ENCODE measurements at regions not wholly inside any gene's neighbourhood (a gene's known extent, or its start where the extent isn't known, plus 50 kb on each side); places are given as distances from the start of the nearest gene placed in this dataset.

DNA sequence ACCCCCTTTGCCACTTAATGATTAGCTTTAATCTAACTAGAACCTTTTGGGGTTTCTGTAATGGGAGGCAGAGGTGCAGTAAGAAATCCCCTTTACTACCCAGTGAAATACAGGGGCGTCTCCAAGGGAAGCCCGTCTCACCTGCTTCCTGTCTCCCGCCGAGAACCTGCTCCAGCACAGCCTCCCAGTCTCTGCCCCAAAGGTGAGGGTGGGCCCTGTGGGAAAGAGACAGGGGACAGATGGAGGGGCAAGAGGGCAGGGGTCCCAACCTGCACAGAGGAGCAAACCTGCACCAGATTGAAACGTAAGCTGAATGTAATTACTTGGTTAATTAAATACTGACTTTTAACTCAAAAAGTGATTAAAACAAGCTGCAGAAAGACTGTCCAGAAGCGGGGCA, 474.2 kb upstream of the SULF2 start:
- no peak for ATAC-seq
- no peak for TF ChIP-seq ZNF70 (CRISPR knock-in tag; IDR thresholded peaks at IDR 0.05)

DNA sequence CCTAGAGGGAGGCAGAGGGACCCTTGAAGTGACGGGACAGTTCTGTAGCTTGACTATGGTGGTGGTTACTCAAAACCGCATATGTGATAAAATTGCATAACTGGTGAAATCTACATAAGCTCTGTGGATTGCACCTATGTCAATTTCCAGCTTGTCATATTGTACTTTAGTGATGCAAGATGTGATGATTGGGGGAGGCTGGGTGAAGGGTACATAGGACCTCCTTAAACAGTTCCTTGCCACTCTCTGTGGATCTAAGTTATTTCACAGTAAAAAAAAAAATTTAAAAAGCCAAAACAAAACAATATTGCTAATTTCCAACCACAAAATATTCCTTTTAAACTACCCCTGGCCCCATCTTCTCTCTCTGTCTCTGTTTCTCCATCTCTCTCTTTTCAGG, 472.6 kb upstream of the SULF2 start:
- ATAC-seq = no peak
- TF ChIP-seq ZNF70 (CRISPR knock-in tag; IDR thresholded peaks at IDR 0.05) = no peak
- no peak for TF ChIP-seq ZFP3 (CRISPR knock-in tag; IDR thresholded peaks at IDR 0.05)
- TF ChIP-seq ZFP30 (CRISPR knock-in tag; IDR thresholded peaks at IDR 0.05) = no peak
- TF ChIP-seq ISL1 (CRISPR knock-in tag; IDR thresholded peaks at IDR 0.05) = no peak
- no peak for TF ChIP-seq ZNF8 (CRISPR knock-in tag; IDR thresholded peaks at IDR 0.05)
- TF ChIP-seq OSR1 (CRISPR knock-in tag; IDR thresholded peaks at IDR 0.05) = no peak
- TF ChIP-seq ESRRG (CRISPR knock-in tag; IDR thresholded peaks at IDR 0.05) = no peak
- TF ChIP-seq GLIS3 (CRISPR knock-in tag; IDR thresholded peaks at IDR 0.05) = no peak
- no peak for TF ChIP-seq SNAI2 (CRISPR knock-in tag; IDR thresholded peaks at IDR 0.05)
- TF ChIP-seq, protein P1, sequence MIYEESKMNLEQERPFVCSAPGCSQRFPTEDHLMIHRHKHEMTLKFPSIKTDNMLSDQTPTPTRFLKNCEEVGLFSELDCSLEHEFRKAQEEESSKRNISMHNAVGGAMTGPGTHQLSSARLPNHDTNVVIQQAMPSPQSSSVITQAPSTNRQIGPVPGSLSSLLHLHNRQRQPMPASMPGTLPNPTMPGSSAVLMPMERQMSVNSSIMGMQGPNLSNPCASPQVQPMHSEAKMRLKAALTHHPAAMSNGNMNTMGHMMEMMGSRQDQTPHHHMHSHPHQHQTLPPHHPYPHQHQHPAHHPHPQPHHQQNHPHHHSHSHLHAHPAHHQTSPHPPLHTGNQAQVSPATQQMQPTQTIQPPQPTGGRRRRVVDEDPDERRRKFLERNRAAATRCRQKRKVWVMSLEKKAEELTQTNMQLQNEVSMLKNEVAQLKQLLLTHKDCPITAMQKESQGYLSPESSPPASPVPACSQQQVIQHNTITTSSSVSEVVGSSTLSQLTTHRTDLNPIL (CRISPR knock-in tag; IDR thresholded peaks at IDR 0.05; ENCODE audit: low read depth) = no peak
- no peak for TF ChIP-seq RARB (CRISPR knock-in tag; IDR thresholded peaks at IDR 0.05)
- TF ChIP-seq TOX (CRISPR knock-in tag; IDR thresholded peaks at IDR 0.05; ENCODE audit: borderline replicate concordance) = no peak
- TF ChIP-seq, protein P2, sequence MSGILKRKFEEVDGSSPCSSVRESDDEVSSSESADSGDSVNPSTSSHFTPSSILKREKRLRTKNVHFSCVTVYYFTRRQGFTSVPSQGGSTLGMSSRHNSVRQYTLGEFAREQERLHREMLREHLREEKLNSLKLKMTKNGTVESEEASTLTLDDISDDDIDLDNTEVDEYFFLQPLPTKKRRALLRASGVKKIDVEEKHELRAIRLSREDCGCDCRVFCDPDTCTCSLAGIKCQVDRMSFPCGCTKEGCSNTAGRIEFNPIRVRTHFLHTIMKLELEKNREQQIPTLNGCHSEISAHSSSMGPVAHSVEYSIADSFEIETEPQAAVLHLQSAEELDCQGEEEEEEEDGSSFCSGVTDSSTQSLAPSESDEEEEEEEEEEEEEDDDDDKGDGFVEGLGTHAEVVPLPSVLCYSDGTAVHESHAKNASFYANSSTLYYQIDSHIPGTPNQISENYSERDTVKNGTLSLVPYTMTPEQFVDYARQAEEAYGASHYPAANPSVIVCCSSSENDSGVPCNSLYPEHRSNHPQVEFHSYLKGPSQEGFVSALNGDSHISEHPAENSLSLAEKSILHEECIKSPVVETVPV (CRISPR knock-in tag; IDR thresholded peaks at IDR 0.05) = no peak
- no peak for TF ChIP-seq ZNF565 (CRISPR knock-in tag; conservative IDR thresholded peaks at IDR 0.05; ENCODE audit: low read depth)

DNA sequence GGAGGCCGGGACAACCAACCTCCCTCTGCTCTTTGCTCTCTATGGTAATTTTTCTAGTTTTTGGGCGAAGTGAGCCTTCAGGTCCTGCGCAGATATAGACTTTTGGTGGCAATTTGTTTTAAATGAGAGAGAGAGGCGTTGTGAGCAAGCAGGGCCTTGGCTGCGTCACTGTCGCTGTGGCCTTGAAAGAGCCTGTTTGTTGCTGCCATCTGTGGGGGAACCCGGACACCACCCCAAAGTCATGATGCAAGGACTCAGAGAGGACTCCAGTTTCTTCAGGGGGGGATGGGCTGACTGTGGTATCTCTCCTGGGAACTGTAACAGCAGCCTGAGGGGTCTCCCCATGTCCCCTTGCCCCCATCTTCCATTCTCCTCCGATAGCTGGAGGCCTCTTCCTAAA, 462.7 kb upstream of the SULF2 start:
- TF ChIP-seq OSR1 (CRISPR knock-in tag; IDR thresholded peaks at IDR 0.05) (no peak), ZFP3 (CRISPR knock-in tag; IDR thresholded peaks at IDR 0.05) (no peak), ARNTL (CRISPR knock-in tag; IDR thresholded peaks at IDR 0.05; ENCODE audit: borderline replicate concordance, low read depth) (no peak), ZC3H10 (CRISPR knock-in tag; IDR thresholded peaks at IDR 0.05) (no peak), BACH2 (CRISPR knock-in tag; IDR thresholded peaks at IDR 0.05; ENCODE audit: borderline replicate concordance) (no peak), ZNF565 (CRISPR knock-in tag; conservative IDR thresholded peaks at IDR 0.05; ENCODE audit: low read depth) (no peak)
- TF ChIP-seq, protein P2 (CRISPR knock-in tag; IDR thresholded peaks at IDR 0.05) = no peak
- TF ChIP-seq, protein P3, sequence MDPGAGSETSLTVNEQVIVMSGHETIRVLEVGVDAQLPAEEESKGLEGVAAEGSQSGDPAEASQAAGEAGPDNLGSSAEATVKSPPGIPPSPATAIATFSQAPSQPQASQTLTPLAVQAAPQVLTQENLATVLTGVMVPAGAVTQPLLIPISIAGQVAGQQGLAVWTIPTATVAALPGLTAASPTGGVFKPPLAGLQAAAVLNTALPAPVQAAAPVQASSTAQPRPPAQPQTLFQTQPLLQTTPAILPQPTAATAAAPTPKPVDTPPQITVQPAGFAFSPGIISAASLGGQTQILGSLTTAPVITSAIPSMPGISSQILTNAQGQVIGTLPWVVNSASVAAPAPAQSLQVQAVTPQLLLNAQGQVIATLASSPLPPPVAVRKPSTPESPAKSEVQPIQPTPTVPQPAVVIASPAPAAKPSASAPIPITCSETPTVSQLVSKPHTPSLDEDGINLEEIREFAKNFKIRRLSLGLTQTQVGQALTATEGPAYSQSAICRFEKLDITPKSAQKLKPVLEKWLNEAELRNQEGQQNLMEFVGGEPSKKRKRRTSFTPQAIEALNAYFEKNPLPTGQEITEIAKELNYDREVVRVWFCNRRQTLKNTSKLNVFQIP (CRISPR knock-in tag; IDR thresholded peaks at IDR 0.05; ENCODE audit: borderline replicate concordance, low read depth) = no peak
- TF ChIP-seq, protein P1 (CRISPR knock-in tag; IDR thresholded peaks at IDR 0.05; ENCODE audit: low read depth) = no peak
- TF ChIP-seq, protein P4, sequence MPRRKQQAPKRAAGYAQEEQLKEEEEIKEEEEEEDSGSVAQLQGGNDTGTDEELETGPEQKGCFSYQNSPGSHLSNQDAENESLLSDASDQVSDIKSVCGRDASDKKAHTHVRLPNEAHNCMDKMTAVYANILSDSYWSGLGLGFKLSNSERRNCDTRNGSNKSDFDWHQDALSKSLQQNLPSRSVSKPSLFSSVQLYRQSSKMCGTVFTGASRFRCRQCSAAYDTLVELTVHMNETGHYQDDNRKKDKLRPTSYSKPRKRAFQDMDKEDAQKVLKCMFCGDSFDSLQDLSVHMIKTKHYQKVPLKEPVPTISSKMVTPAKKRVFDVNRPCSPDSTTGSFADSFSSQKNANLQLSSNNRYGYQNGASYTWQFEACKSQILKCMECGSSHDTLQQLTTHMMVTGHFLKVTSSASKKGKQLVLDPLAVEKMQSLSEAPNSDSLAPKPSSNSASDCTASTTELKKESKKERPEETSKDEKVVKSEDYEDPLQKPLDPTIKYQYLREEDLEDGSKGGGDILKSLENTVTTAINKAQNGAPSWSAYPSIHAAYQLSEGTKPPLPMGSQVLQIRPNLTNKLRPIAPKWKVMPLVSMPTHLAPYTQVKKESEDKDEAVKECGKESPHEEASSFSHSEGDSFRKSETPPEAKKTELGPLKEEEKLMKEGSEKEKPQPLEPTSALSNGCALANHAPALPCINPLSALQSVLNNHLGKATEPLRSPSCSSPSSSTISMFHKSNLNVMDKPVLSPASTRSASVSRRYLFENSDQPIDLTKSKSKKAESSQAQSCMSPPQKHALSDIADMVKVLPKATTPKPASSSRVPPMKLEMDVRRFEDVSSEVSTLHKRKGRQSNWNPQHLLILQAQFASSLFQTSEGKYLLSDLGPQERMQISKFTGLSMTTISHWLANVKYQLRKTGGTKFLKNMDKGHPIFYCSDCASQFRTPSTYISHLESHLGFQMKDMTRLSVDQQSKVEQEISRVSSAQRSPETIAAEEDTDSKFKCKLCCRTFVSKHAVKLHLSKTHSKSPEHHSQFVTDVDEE (CRISPR knock-in tag; IDR thresholded peaks at IDR 0.05) = no peak
- ATAC-seq = no peak

Data from SK-N-SH treated with all-trans-retinoic acid at 6 μM for 48 hours (cell line).